ENCODE measurements at regions not wholly inside any gene's neighbourhood (a gene's known extent, or its start where the extent isn't known, plus 50 kb on each side); places are given as distances from the start of the nearest gene placed in this dataset.
"Not testable (repeated sequence)": the region's sequence is repeated elsewhere in the genome, so short reads cannot be mapped to it uniquely, and the experiment has no call there.

GRCh38 chr1:196043268-196043667 is 565.0 kb downstream of the KCNT2 start:
- Histone ChIP-seq H3K27me3 (ENCODE audit: insufficient read depth, low read length) (no peaks in the 10 kb centered on the region), H3F3A (ENCODE audit: insufficient read depth, low read length) (no peaks in the 10 kb centered on the region), H3K4me2 (ENCODE audit: low read length) (no peak overlapping the region), H4K20me1 (ENCODE audit: insufficient read depth, low read length) (no peaks in the 10 kb centered on the region), H3K27ac (ENCODE audit: low read depth, low read length, poor library complexity, severe bottlenecking) (no peak overlapping the region), H3K9me2 (ENCODE audit: low read depth, low read length) (0 out of 2 replicates have a peak, but pooled peaks cover 3% of the 10 kb centered on the region), H2AFZ (ENCODE audit: low read length) (no peak overlapping the region), H3K4me1 (ENCODE audit: insufficient read depth, low read length, severe bottlenecking) (no peaks in the 10 kb centered on the region), H3K36me3 (ENCODE audit: insufficient read depth, low read length) (no peaks in the 10 kb centered on the region), H3K9me3 (ENCODE audit: low read length) (no peaks in the 10 kb centered on the region), H3K4me3 (ENCODE audit: low read depth, low read length, poor library complexity, severe bottlenecking) (no peak overlapping the region), H3K79me2 (ENCODE audit: insufficient read depth, low read length) (no peaks in the 10 kb centered on the region), H3K9ac (ENCODE audit: low read length) (no peak overlapping the region)
- TF ChIP-seq CTCF (IDR thresholded peaks at IDR 0.05; ENCODE audit: low read length) (no peak), EZH2 (IDR thresholded peaks at IDR 0.05; ENCODE audit: borderline replicate concordance, low read length) (no peak)

GRCh38 chr1:196034080-196034706 is 574.0 kb downstream of the KCNT2 start:
- no peak overlapping the region for H3K4me3 ChIP-seq (ENCODE audit: low read depth, low read length, poor library complexity, severe bottlenecking)

GRCh38 chr1:196031387-196031786 is 576.9 kb downstream of the KCNT2 start:
- not testable (repeated sequence) for H3K9ac ChIP-seq (ENCODE audit: low read length); H3K27me3 ChIP-seq (ENCODE audit: insufficient read depth, low read length); H3K4me2 ChIP-seq (ENCODE audit: low read length); H3K9me3 ChIP-seq (ENCODE audit: low read length); H3K36me3 ChIP-seq (ENCODE audit: insufficient read depth, low read length); H3F3A ChIP-seq (ENCODE audit: insufficient read depth, low read length); H4K20me1 ChIP-seq (ENCODE audit: insufficient read depth, low read length); H3K79me2 ChIP-seq (ENCODE audit: insufficient read depth, low read length); H2AFZ ChIP-seq (ENCODE audit: low read length); H3K4me3 ChIP-seq (ENCODE audit: low read depth, low read length, poor library complexity, severe bottlenecking); H3K27ac ChIP-seq (ENCODE audit: low read depth, low read length, poor library complexity, severe bottlenecking); H3K9me2 ChIP-seq (ENCODE audit: low read depth, low read length); H3K4me1 ChIP-seq (ENCODE audit: insufficient read depth, low read length, severe bottlenecking)

More at GRCh38 chr1:196034080-196034706, 574.0 kb downstream of the KCNT2 start:
- no peak overlapping the region for H3K9ac ChIP-seq (ENCODE audit: low read length)
- no peaks in the 10 kb centered on the region for H3F3A ChIP-seq (ENCODE audit: insufficient read depth, low read length)
- no peak overlapping the region for H3K4me2 ChIP-seq (ENCODE audit: low read length)
- no peaks in the 10 kb centered on the region for H3K27me3 ChIP-seq (ENCODE audit: insufficient read depth, low read length)
- no peak overlapping the region for H3K27ac ChIP-seq (ENCODE audit: low read depth, low read length, poor library complexity, severe bottlenecking)
- H3K9me3 ChIP-seq (ENCODE audit: low read length): no peaks in the 10 kb centered on the region
- no peaks in the 10 kb centered on the region for H3K79me2 ChIP-seq (ENCODE audit: insufficient read depth, low read length)
- H3K9me2 ChIP-seq (ENCODE audit: low read depth, low read length): no peaks in the 10 kb centered on the region
- no peaks in the 10 kb centered on the region for H4K20me1 ChIP-seq (ENCODE audit: insufficient read depth, low read length)
- H2AFZ ChIP-seq (ENCODE audit: low read length): no peak overlapping the region
- no peaks in the 10 kb centered on the region for H3K36me3 ChIP-seq (ENCODE audit: insufficient read depth, low read length)
- no peak for TF ChIP-seq CTCF (IDR thresholded peaks at IDR 0.05; ENCODE audit: low read length)
- TF ChIP-seq EZH2 (IDR thresholded peaks at IDR 0.05; ENCODE audit: borderline replicate concordance, low read length): no peak
- no peaks in the 10 kb centered on the region for H3K4me1 ChIP-seq (ENCODE audit: insufficient read depth, low read length, severe bottlenecking)

- Histone ChIP-seq H3K79me2 (ENCODE audit: insufficient read depth, low read length) (no peaks in the 10 kb centered on the region), H3K9me2 (ENCODE audit: low read depth, low read length) (no peaks in the 10 kb centered on the region), H3K9ac (ENCODE audit: low read length) (no peak overlapping the region), H3K9me3 (ENCODE audit: low read length) (no peaks in the 10 kb centered on the region), H4K20me1 (ENCODE audit: insufficient read depth, low read length) (no peaks in the 10 kb centered on the region), H3K4me3 (ENCODE audit: low read depth, low read length, poor library complexity, severe bottlenecking) (no peak overlapping the region), H2AFZ (ENCODE audit: low read length) (no peak overlapping the region), H3K27ac (ENCODE audit: low read depth, low read length, poor library complexity, severe bottlenecking) (no peak overlapping the region), H3K4me1 (ENCODE audit: insufficient read depth, low read length, severe bottlenecking) (no peaks in the 10 kb centered on the region), H3K36me3 (ENCODE audit: insufficient read depth, low read length) (no peaks in the 10 kb centered on the region), H3F3A (ENCODE audit: insufficient read depth, low read length) (no peaks in the 10 kb centered on the region), H3K27me3 (ENCODE audit: insufficient read depth, low read length) (no peaks in the 10 kb centered on the region), H3K4me2 (ENCODE audit: low read length) (no peak overlapping the region)
- TF ChIP-seq CTCF (IDR thresholded peaks at IDR 0.05; ENCODE audit: low read length) (no peak), EZH2 (IDR thresholded peaks at IDR 0.05; ENCODE audit: borderline replicate concordance, low read length) (no peak)
Measured at GRCh38 chr1:196030455-196030854, 577.8 kb downstream of the KCNT2 start.
